Mucosa of descending colon (tissue), 3 donors: ENCODE measurements at regions not wholly inside any gene's neighbourhood (a gene's known extent, or its start where the extent isn't known, plus 50 kb on each side); places are given as distances from the start of the nearest gene placed in this dataset.

Source experiments
- ATAC-seq: fragments of 200-7000 bp; cut with Tn5 transposase; one replicate; pipeline ENCODE4 v1.9.1; 2020; ENCODE audit warnings: mild to moderate bottlenecking, moderate library complexity
- DNase-seq, 3 donors: peaks; one replicate each; pipeline ENCODE4 v3.0.0-alpha.2; 2020
- H3K36me3 ChIP-seq: fragments of 200-600 bp; one replicate; pipeline ENCODE4 v1.8.0; 2021; ENCODE audit warnings: low read depth, mild to moderate bottlenecking
- H3K4me1 ChIP-seq: fragments of 200-600 bp; one replicate; pipeline ENCODE4 v1.8.0; 2021; ENCODE audit warnings: low read depth, mild to moderate bottlenecking
- H3K4me3 ChIP-seq: fragments of 200-600 bp; one replicate; pipeline ENCODE4 v1.8.0; 2021; ENCODE audit warnings: mild to moderate bottlenecking
- H3K9me3 ChIP-seq: fragments of 200-600 bp; one replicate; pipeline ENCODE4 v1.8.0; 2021; ENCODE audit warnings: mild to moderate bottlenecking
- intact Hi-C, 2 donors: fragments of 100-400 bp; cut with DNase I in 1 of 2; cut with micrococcal nuclease in 1 of 2; formaldehyde crosslinking; loops; one replicate each; pipeline versions ENCODE4 v1.11.0 to v1.11.1; 2022; cut with DNase I, micrococcal nuclease
- TF ChIP-seq, protein P1 (sequence below): fragments of 200-600 bp; IDR thresholded peaks from one replicate; pipeline ENCODE4 v1.8.0; 2022; ENCODE audit warnings: antibody characterized with exemption, mild to moderate bottlenecking
- donor health status: DM: no; HTN: no; CAD: no; lungs with moderate emphysema.
- donor health status: DM: no; HTN: no; CAD: no.
- donor health status: DM: no; HTN: yes; CAD: no.

DNA sequence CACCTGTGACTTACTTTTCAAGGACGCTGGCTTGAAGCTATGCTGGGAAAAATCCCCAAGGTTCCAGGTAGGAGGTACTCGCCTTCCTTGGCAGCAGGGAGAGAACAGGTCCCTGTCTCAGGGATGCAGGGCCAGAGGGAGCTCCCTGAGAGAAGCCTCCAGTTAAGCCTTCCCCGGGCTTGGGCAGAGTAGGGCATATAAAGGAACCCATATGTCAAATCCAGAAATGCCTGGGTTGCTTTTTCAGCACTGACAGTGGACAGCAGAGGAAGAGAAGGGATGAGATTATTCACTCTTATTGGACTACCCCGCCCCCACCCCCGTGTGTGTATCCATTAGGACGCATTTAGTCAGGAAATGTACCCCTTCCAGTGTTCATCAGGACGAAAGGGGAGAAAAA is 89.3 kb upstream of the TEX51 start:
- Histone ChIP-seq H3K4me1 (no peaks in the 10 kb centered on the region), H3K9me3 (no peaks in the 10 kb centered on the region), H3K4me3 (no peak overlapping the region), H3K36me3 (no peaks in the 10 kb centered on the region)
- no peak for DNase-seq
- intact Hi-C loops: no loop called here
- TF ChIP-seq, protein P1, sequence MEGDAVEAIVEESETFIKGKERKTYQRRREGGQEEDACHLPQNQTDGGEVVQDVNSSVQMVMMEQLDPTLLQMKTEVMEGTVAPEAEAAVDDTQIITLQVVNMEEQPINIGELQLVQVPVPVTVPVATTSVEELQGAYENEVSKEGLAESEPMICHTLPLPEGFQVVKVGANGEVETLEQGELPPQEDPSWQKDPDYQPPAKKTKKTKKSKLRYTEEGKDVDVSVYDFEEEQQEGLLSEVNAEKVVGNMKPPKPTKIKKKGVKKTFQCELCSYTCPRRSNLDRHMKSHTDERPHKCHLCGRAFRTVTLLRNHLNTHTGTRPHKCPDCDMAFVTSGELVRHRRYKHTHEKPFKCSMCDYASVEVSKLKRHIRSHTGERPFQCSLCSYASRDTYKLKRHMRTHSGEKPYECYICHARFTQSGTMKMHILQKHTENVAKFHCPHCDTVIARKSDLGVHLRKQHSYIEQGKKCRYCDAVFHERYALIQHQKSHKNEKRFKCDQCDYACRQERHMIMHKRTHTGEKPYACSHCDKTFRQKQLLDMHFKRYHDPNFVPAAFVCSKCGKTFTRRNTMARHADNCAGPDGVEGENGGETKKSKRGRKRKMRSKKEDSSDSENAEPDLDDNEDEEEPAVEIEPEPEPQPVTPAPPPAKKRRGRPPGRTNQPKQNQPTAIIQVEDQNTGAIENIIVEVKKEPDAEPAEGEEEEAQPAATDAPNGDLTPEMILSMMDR: no peak
- ATAC-seq: no peak

DNA sequence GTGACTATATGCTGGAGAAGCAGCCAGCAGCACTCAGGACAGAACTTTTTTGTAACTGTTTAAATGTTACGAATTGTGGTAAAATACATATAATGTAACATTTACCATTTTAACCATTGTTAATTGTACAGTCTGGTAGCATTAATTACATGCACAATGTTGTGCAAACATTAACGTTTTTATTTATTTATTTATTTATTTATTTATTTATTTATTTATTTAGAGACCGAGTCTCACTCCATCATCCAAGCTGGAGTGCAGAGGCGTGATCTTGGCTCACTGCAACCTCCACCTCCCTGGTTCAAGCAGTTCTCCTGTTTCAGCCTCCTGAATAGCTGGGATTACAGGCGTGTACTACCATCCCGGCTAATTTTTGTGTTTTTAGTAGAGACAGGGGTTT is 88.7 kb upstream of the TEX51 start:
- ATAC-seq: no peak
- no peak overlapping the region for H3K4me3 ChIP-seq
- TF ChIP-seq, protein P1: no peak

DNA sequence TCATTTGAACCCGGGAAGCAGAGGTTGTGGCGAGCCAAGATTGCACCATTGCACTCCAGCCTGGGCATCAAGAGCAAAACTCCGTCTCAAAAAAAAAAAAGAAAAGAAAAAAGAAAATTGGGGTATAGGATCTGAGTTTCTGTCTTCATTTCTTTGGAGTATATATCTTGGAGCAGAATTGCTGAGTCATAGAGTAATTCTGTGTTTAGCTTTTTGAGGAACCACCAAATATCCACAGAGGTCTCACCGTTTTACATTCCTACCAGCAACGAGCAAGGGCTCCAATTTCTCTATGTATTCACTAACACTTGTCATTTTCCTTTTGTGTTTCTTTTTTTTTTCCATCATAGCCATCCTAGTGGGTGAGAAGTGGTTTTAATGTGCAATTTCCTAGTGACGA is 87.6 kb upstream of the TEX51 start:
- Histone ChIP-seq H3K4me1 (no peaks in the 10 kb centered on the region), H3K4me3 (no peak overlapping the region), H3K9me3 (no peaks in the 10 kb centered on the region), H3K36me3 (no peaks in the 10 kb centered on the region)
- intact Hi-C loops: no loop called here
- TF ChIP-seq, protein P1: no peak
- ATAC-seq: no peak
- no peak for DNase-seq

More for the DNA sequence above, 88.7 kb upstream of the TEX51 start:
- no peak for DNase-seq
- no peaks in the 10 kb centered on the region for H3K36me3 ChIP-seq
- no peaks in the 10 kb centered on the region for H3K4me1 ChIP-seq
- intact Hi-C loops: no loop called here
- no peaks in the 10 kb centered on the region for H3K9me3 ChIP-seq

DNA sequence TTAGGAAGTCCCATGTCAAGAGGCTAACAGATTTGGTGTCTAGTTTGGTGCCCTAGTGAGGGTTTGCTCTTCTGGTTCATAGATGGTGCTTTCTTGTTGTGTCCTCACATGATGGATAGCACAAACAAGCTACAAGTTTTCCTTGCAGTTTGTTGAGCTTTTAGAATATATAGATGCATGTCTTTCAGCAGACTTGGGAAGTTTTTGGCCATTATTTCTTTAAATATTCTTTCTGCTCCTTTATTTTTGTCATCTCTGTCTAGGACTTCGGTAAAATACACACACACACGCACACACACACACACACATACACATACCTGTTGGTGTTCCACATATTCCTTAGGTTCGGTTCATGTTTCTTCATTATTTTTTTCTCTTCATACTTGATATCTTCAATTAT is 81.5 kb upstream of the TEX51 start:
- Histone ChIP-seq H3K9me3 (no peaks in the 10 kb centered on the region), H3K36me3 (no peaks in the 10 kb centered on the region), H3K4me1 (no peaks in the 10 kb centered on the region), H3K4me3 (no peak overlapping the region)
- TF ChIP-seq, protein P1: no peak
- no peak for ATAC-seq
- DNase-seq: no peak
- intact Hi-C loops: no loop called here

DNA sequence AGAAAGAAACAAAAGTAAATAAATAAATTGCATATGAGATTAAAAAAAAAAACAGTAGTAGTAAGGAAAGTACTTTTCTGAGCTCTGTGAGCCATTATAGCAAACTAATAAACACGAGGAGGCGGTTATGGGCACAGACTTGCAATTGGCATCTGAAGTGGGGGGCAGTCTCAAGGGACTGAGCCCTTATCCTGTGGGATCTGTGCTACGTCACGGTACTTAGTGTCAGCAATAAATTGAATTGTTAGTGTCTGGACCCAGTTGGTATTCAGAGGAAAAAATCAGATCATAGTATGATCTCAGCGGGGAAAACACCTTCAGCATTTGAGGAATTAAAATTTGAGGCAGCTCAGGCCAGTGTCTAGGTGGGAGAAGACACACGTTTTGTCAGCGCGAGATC is 76.6 kb upstream of the TEX51 start:
- Histone ChIP-seq H3K36me3 (no peaks in the 10 kb centered on the region), H3K4me3 (no peak overlapping the region), H3K4me1 (no peaks in the 10 kb centered on the region), H3K9me3 (no peaks in the 10 kb centered on the region)
- ATAC-seq (no peak), DNase-seq (no peak)
- TF ChIP-seq, protein P1: no peak
- intact Hi-C loops: no loop called here

DNA sequence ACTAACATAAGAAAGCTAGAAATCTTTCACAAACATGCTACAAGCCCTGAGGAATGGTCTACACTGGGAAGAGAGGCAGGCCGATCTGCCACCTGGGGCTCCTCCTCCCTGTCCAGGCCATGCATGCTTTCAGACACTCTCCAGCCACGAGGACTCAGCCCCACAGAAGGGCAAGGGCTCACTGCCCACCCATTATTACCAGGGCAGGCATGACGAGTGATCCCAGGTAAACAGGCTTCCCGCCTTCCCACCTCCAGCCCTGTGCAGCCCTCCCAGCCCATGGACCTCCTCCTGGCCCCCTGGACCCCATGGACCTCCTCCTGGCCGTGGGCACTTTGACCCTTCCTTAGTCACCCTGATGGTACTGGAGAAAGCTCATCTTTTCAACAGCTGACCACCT is 75.8 kb upstream of the TEX51 start:
- H3K4me3 ChIP-seq: no peak overlapping the region
- no peaks in the 10 kb centered on the region for H3K4me1 ChIP-seq
- ATAC-seq: no peak
- no peaks in the 10 kb centered on the region for H3K9me3 ChIP-seq
- no peak for DNase-seq
- TF ChIP-seq, protein P1: no peak
- no peaks in the 10 kb centered on the region for H3K36me3 ChIP-seq
- intact Hi-C loops: no loop called here
